IMR-90 (cell line): ENCODE measurements at regions not wholly inside any gene's neighbourhood (a gene's known extent, or its start where the extent isn't known, plus 50 kb on each side); places are given as distances from the start of the nearest gene placed in this dataset.

Source experiments
- CTCF ChIP-seq: conservative IDR thresholded peaks from 2 replicates; pipeline ENCODE4 v1.5.1; 2012; ENCODE audit warnings: mild to moderate bottlenecking, low read depth, low read length, improper control_type of control experiment
- ELK1 ChIP-seq: fragments of 150-350 bp; IDR thresholded peaks from 2 replicates; pipeline ENCODE4 v1.6.1; 2016; ENCODE audit warnings: low read depth, mild to moderate bottlenecking, low read length, moderate library complexity, borderline replicate concordance
- POLR2A ChIP-seq: IDR thresholded peaks from 2 replicates; pipeline ENCODE4 v1.6.1; 2012; ENCODE audit warnings: mild to moderate bottlenecking, low read depth, low read length

- TF ChIP-seq CTCF (no peak), POLR2A (no peak), ELK1 (no peak)
These were observed 983.8 kb downstream of the SI start for GRCh38 chr3:164094546-164094945.
